Activated naive CD4-positive, alpha-beta T cell treated with anti-CD3 and anti-CD28 coated beads, Interleukin-2, amount 50 U/mL, for 72 hours (primary cell): ENCODE measurements at regions not wholly inside any gene's neighbourhood (a gene's known extent, or its start where the extent isn't known, plus 50 kb on each side); places are given as distances from the start of the nearest gene placed in this dataset.
"Not testable (repeated sequence)": the region's sequence is repeated elsewhere in the genome, so short reads cannot be mapped to it uniquely, and the experiment has no call there.

ENCODE experiments used
- ATAC-seq, 2 donors: fragments of 150-1000 bp; cut with Tn5 transposase; 2 replicates each; pipeline ENCODE4 v1.10.0; 2021; ENCODE audit warnings: mild to moderate bottlenecking in 2 of 2, moderate library complexity in 2 of 2
- DNase-seq, 2 donors: peaks; one replicate each; pipeline ENCODE4 v3.0.0; 2021 to 2022; ENCODE audit warnings: low spot score in 2 of 2
- H3K27ac Mint-ChIP-seq, 2 donors: one replicate each; pipeline ENCODE4 v1.8.0; 2022; ENCODE audit warnings: mild to moderate bottlenecking in 2 of 2, mixed read lengths in 2 of 2
- H3K36me3 Mint-ChIP-seq, 2 donors: one replicate each; pipeline ENCODE4 v1.8.0; 2022; ENCODE audit warnings: mixed read lengths in 2 of 2
- H3K9me3 Mint-ChIP-seq, 2 donors: one replicate each; pipeline ENCODE4 v1.8.0; 2022; ENCODE audit warnings: mixed read lengths in 2 of 2

DNA sequence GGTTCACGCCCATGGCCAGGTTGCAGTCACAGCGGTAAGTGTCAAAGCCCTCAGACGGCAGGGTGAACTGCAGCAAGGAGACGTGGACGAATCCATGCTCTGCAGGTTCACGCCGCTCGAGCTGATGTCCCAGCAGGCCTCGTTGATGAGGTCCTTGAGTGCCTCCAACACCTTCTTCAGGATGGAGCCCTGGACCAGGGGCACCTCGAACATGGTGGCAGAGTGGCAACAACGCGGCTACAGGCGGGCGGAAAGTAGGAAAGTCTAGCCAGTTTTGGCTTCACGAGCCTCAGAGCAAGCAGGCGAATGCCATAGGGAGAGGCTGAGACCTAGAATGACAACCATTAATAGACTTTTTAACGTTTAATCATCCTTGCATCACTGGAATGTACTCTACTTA is 485.9 kb downstream of the ZNF674 start:
- H3K36me3 Mint-ChIP-seq: no peaks in the 10 kb centered on the region
- H3K27ac Mint-ChIP-seq: no peak overlapping the region
- no peaks in the 10 kb centered on the region for H3K9me3 Mint-ChIP-seq
- DNase-seq (no peak), ATAC-seq (no peak)

DNA sequence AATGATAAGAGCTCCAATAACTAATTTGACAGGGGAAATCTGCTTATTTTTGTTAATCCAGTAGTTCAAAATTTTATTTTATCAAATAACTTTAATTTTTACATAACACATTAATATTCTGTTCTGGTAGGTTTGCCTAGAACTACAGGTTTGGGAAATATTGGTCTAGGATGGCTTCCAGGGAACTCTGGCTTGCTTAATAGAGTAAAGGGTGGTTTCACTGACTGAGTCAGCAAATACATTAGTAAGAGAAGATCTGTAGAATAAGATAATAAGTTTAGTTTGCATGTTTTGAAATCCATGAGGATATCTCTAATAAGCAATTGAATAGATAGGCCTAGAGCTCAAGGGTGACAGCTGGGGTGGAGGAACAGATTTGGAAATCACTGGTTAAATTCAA is 500.7 kb downstream of the ZNF674 start:
- ATAC-seq: no peak
- no peak for DNase-seq
- Mint-ChIP-seq H3K36me3 (peaks cover 8 to 10% of the 10 kb centered on the region in 2 donors), H3K27ac (no peak overlapping the region), H3K9me3 (peaks cover 11 to 14% of the 10 kb centered on the region in 2 donors)

DNA sequence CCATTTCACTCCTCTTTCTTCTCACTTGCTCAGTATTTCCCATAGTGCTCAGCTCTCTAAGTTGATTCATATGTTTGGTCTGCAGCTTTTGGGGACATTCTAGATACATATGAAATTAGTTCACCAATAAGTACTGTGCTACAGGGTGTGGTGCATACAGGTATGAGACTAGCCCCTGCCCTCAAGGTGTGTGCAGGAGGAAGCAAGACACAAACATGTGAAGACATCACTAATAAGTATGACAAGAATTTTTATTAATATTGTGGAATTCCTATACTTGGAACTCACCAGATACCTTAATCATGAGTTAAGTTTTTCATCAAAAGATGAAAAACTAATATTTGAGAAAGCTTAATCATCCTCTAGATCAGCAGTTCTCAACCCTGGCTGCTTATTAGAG is 505.2 kb downstream of the ZNF674 start:
- DNase-seq (no peak), ATAC-seq (no peak)
- H3K27ac Mint-ChIP-seq: no peak overlapping the region
- H3K36me3 Mint-ChIP-seq: peaks cover 8 to 10% of the 10 kb centered on the region in 2 donors
- peaks cover 6 to 16% of the 10 kb centered on the region in 2 donors for H3K9me3 Mint-ChIP-seq

GRCh38 chrX:46039526-46039925 is 505.7 kb downstream of the ZNF674 start:
- no peak for ATAC-seq
- Mint-ChIP-seq H3K9me3 (peaks cover 6 to 16% of the 10 kb centered on the region in 2 donors), H3K36me3 (peaks cover 8 to 10% of the 10 kb centered on the region in 2 donors), H3K27ac (no peak overlapping the region)
- no peak for DNase-seq

- no peak overlapping the region for H3K27ac Mint-ChIP-seq
- DNase-seq (no peak), ATAC-seq (no peak)
- peaks cover 5 to 18% of the 10 kb centered on the region in 2 donors for H3K9me3 Mint-ChIP-seq
- peaks cover 5% of the 10 kb centered on the region in 2 donors for H3K36me3 Mint-ChIP-seq
Observed at GRCh38 chrX:46036508-46036907, 508.7 kb downstream of the ZNF674 start.

- peaks cover 0 to 8% of the 10 kb centered on the region in 2 donors for H3K9me3 Mint-ChIP-seq
- H3K36me3 Mint-ChIP-seq: no peaks in the 10 kb centered on the region
- DNase-seq (no peak), ATAC-seq (no peak)
- no peak overlapping the region for H3K27ac Mint-ChIP-seq
Observed at GRCh38 chrX:46034868-46035267, 510.4 kb downstream of the ZNF674 start.

GRCh38 chrX:46029777-46030176 is 515.4 kb downstream of the ZNF674 start:
- no peaks in the 10 kb centered on the region for H3K36me3 Mint-ChIP-seq
- DNase-seq (no peak), ATAC-seq (no peak)
- H3K9me3 Mint-ChIP-seq: peaks cover 0 to 4% of the 10 kb centered on the region in 2 donors
- no peak overlapping the region for H3K27ac Mint-ChIP-seq

DNA sequence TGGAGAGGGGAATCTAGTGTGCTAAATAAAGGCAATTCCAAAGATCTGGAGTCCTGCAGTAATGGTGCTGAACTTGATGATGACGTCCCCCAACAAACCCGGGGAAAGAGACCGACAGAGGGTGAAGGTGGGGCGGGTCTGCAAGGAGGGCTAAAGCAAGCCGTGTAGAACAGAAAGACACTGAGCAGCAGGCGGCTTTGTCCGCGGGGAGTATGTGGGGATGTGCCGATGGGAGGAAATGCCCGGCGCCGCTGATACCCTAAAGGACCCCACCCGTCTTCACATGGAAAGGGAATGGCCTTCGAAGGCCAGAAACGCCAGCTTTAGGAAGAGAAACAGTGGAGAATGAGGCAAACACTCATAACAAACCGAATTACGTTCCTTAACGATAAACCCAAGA is 528.9 kb downstream of the ZNF674 start:
- Mint-ChIP-seq H3K27ac (no peak overlapping the region), H3K36me3 (no peaks in the 10 kb centered on the region), H3K9me3 (no peaks in the 10 kb centered on the region)
- ATAC-seq (no peak), DNase-seq (no peak)

GRCh38 chrX:46015653-46016052 is 529.6 kb downstream of the ZNF674 start:
- ATAC-seq: no peak
- DNase-seq: no peak
- no peak overlapping the region for H3K27ac Mint-ChIP-seq
- no peaks in the 10 kb centered on the region for H3K9me3 Mint-ChIP-seq
- H3K36me3 Mint-ChIP-seq: no peaks in the 10 kb centered on the region

DNA sequence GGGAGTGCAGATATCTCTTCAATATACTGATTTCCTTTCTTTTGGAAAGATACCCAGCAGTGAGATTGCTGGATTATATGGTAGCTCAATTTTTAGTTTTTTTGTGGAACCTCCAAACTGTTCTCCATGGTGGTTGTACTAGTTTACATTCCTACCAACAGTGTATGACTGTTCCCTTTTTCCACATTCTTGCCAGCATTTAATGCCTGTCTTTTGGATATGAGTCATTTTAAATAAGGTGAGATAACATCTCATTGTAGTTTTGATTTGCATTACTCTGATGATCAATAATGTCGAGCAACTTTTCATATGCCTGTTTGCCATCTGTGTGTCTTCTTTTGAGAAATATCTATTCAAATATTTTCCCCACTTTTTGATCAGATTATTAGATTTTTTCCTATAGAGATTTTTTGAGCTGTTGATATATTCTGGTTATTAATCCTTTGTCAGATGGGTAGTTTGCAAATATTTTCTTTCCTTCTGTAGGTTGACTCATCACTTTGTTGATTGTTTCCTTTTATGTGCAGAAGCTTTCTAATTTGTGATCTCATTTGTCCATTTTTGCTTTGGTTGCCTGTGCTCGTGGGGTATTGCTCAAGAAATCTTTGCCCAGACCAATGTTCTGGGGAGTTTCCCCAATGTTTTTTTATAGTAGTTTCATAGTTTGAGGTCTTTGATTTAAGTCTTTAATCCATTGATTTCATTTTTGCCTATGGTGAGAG is 552.7 kb downstream of the ZNF674 start:
- ATAC-seq: no peak
- H3K36me3 Mint-ChIP-seq: peaks cover 0 to 4% of the 10 kb centered on the region in 2 donors
- H3K27ac Mint-ChIP-seq: no peak overlapping the region
- peaks cover 0 to 14% of the 10 kb centered on the region in 2 donors for H3K9me3 Mint-ChIP-seq
- no peak for DNase-seq

GRCh38 chrX:45986971-45987370 is 558.2 kb downstream of the ZNF674 start:
- H3K27ac Mint-ChIP-seq: no peak overlapping the region
- no peak for ATAC-seq

GRCh38 chrX:45986081-45986480 is 559.1 kb downstream of the ZNF674 start:
- Mint-ChIP-seq H3K27ac (no peak overlapping the region), H3K36me3 (no peaks in the 10 kb centered on the region), H3K9me3 (peaks cover 0 to 10% of the 10 kb centered on the region in 2 donors)
- no peak for DNase-seq
- ATAC-seq: no peak

More at GRCh38 chrX:45986971-45987370, 558.2 kb downstream of the ZNF674 start:
- H3K36me3 Mint-ChIP-seq: no peaks in the 10 kb centered on the region
- no peak for DNase-seq
- peaks cover 0 to 10% of the 10 kb centered on the region in 2 donors for H3K9me3 Mint-ChIP-seq

- not testable (repeated sequence) for H3K27ac Mint-ChIP-seq, DNase-seq, H3K9me3 Mint-ChIP-seq, H3K36me3 Mint-ChIP-seq, ATAC-seq
Observed at GRCh38 chrX:45982958-45983727, 562.1 kb downstream of the ZNF674 start.

DNA sequence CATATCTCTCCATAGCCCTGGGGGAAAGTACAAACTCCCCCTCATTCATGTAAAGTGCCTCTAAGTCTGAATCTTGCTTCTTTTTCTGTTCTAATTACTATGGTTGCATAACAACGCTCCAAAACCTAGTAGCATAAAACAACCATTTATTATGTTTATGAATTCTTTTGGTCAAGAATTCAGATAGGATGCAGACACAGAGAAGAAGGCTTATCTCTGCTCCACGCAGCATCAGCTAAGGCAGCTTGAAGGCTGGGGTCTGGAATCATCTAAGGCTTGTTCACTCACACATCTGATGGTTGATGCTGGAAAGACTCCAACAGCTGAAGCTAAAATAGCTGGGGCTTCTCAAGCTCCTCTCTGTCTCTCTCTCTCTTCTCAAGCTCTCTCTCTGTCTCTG is 564.5 kb downstream of the ZNF674 start:
- Mint-ChIP-seq H3K36me3 (no peaks in the 10 kb centered on the region), H3K27ac (no peak overlapping the region), H3K9me3 (no peaks in the 10 kb centered on the region)
- DNase-seq: no peak
- ATAC-seq: no peak

DNA sequence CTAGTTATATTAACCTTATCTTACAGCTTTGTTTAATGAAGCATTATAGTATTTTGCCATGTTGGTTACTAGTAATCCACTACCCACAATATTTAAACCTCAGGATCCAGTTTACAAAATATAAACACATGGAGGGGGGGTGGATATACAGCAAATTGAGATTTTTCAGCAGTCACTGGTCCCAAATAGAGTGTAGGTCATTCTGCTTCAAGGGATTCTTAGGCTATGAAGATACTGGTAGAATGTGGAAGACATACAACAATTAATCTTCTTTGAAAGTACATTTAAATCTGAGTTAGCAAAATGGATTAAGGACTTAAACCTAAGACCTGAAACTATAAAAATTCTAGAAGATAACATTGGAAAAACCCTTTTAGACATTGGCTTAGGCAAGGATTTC is 569.6 kb downstream of the ZNF674 start:
- no peaks in the 10 kb centered on the region for H3K36me3 Mint-ChIP-seq
- DNase-seq: no peak
- ATAC-seq: no peak
- no peak overlapping the region for H3K27ac Mint-ChIP-seq
- H3K9me3 Mint-ChIP-seq: no peaks in the 10 kb centered on the region

DNA sequence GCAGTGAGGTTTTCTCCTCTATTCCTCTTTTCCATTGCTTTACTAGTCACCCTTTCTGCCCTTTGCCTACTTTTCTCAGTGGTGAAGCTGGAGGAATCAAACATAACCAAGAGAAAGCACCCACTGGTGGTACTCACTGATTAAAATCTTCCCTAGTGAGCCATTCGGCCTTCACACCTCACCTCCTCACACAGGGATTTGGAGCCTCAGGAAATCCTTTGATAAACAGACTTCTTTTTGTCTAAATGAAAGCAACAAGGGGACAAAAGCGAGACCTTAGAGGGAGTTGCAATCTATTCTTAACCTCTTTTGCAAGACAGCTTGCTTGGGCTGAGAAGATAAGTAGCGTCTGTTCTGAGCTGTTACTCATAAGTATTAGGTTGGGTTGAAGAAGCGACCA is 572.6 kb downstream of the ZNF674 start:
- ATAC-seq (no peak), DNase-seq (no peak)
- H3K9me3 Mint-ChIP-seq: no peaks in the 10 kb centered on the region
- H3K27ac Mint-ChIP-seq: no peak overlapping the region
- no peaks in the 10 kb centered on the region for H3K36me3 Mint-ChIP-seq

GRCh38 chrX:45959567-45959966 is 585.7 kb downstream of the ZNF674 start:
- H3K36me3 Mint-ChIP-seq: peaks cover 0 to 10% of the 10 kb centered on the region in 2 donors
- H3K27ac Mint-ChIP-seq: no peak overlapping the region
- no peak for ATAC-seq
- H3K9me3 Mint-ChIP-seq: peaks cover 0 to 5% of the 10 kb centered on the region in 2 donors
- no peak for DNase-seq
